ENCODE measurements at regions not wholly inside any gene's neighbourhood (a gene's known extent, or its start where the extent isn't known, plus 50 kb on each side); places are given as distances from the start of the nearest gene placed in this dataset.

- DNase-seq (ENCODE audit: low read depth in 4 of 4, low spot score in 3 of 4), result no peak
These were observed 89.1 kb upstream of the E2F3 start for GRCh38 chr6:20312606-20313005.

- no peak for DNase-seq (ENCODE audit: low read depth in 4 of 4, low spot score in 3 of 4)
These were observed 88.6 kb upstream of the E2F3 start for GRCh38 chr6:20313051-20313450.

GRCh38 chr6:20313960-20314530, 87.6 kb upstream of the E2F3 start:
- DNase-seq (ENCODE audit: low read depth in 4 of 4, low spot score in 3 of 4), result no peak

- no peak for DNase-seq (ENCODE audit: low read depth in 4 of 4, low spot score in 3 of 4)
These were observed 86.5 kb upstream of the E2F3 start for GRCh38 chr6:20314866-20315845.

GRCh38 chr6:20317430-20317829, 84.2 kb upstream of the E2F3 start:
- DNase-seq (ENCODE audit: low read depth in 4 of 4, low spot score in 3 of 4), result no peak

- DNase-seq (ENCODE audit: low read depth in 4 of 4, low spot score in 3 of 4), result no peak
These were observed 82.8 kb upstream of the E2F3 start for GRCh38 chr6:20318851-20319387.

GRCh38 chr6:20319520-20320357, 81.9 kb upstream of the E2F3 start:
- no peak for DNase-seq (ENCODE audit: low read depth in 4 of 4, low spot score in 3 of 4)

GRCh38 chr6:20325641-20326421, 75.8 kb upstream of the E2F3 start:
- DNase-seq (ENCODE audit: low read depth in 4 of 4, low spot score in 3 of 4), result no peak

GRCh38 chr6:20326422-20326728, 75.3 kb upstream of the E2F3 start:
- no peak for DNase-seq (ENCODE audit: low read depth in 4 of 4, low spot score in 3 of 4)

GRCh38 chr6:20327141-20327540, 74.5 kb upstream of the E2F3 start:
- no peak for DNase-seq (ENCODE audit: low read depth in 4 of 4, low spot score in 3 of 4)

- DNase-seq (ENCODE audit: low read depth in 4 of 4, low spot score in 3 of 4), result no peak
These were observed 73.3 kb upstream of the E2F3 start for GRCh38 chr6:20328266-20328923.

GRCh38 chr6:20328924-20329300, 72.8 kb upstream of the E2F3 start:
- DNase-seq (ENCODE audit: low read depth in 4 of 4, low spot score in 3 of 4), result no peak

- DNase-seq (ENCODE audit: low read depth in 4 of 4, low spot score in 3 of 4), result no peak
These were observed 70.6 kb upstream of the E2F3 start for GRCh38 chr6:20331042-20331441.

GRCh38 chr6:20331625-20332024, 70.1 kb upstream of the E2F3 start:
- no peak for DNase-seq (ENCODE audit: low read depth in 4 of 4, low spot score in 3 of 4)

GRCh38 chr6:20332441-20333006, 69.2 kb upstream of the E2F3 start:
- DNase-seq (ENCODE audit: low read depth in 4 of 4, low spot score in 3 of 4), result no peak

GRCh38 chr6:20333721-20334269, 67.9 kb upstream of the E2F3 start:
- no peak for DNase-seq (ENCODE audit: low read depth in 4 of 4, low spot score in 3 of 4)

GRCh38 chr6:20334334-20334733, 67.3 kb upstream of the E2F3 start:
- no peak for DNase-seq (ENCODE audit: low read depth in 4 of 4, low spot score in 3 of 4)

GRCh38 chr6:20334962-20335361, 66.7 kb upstream of the E2F3 start:
- no peak for DNase-seq (ENCODE audit: low read depth in 4 of 4, low spot score in 3 of 4)

GRCh38 chr6:20335872-20336271, 65.8 kb upstream of the E2F3 start:
- DNase-seq (ENCODE audit: low read depth in 4 of 4, low spot score in 3 of 4), result no peak

All from left renal pelvis (tissue), 4 donors.